ENCODE measurements at regions not wholly inside any gene's neighbourhood (a gene's known extent, or its start where the extent isn't known, plus 50 kb on each side); places are given as distances from the start of the nearest gene placed in this dataset.

- H2AFZ ChIP-seq (ENCODE audit: low read depth, low read length, severe bottlenecking) = no peak overlapping the region
- H3K27ac ChIP-seq (ENCODE audit: low read depth, low read length) = no peak overlapping the region
- H3K79me2 ChIP-seq (ENCODE audit: insufficient read depth, low read length) = no peaks in the 10 kb centered on the region
- H3F3A ChIP-seq (ENCODE audit: insufficient read depth) = no peaks in the 10 kb centered on the region
- no peak overlapping the region for H3K4me3 ChIP-seq (ENCODE audit: insufficient read depth, low read length, poor library complexity, severe bottlenecking)
- H4K20me1 ChIP-seq (ENCODE audit: low read depth, low read length) = no peaks in the 10 kb centered on the region
- TF ChIP-seq, protein P1, sequence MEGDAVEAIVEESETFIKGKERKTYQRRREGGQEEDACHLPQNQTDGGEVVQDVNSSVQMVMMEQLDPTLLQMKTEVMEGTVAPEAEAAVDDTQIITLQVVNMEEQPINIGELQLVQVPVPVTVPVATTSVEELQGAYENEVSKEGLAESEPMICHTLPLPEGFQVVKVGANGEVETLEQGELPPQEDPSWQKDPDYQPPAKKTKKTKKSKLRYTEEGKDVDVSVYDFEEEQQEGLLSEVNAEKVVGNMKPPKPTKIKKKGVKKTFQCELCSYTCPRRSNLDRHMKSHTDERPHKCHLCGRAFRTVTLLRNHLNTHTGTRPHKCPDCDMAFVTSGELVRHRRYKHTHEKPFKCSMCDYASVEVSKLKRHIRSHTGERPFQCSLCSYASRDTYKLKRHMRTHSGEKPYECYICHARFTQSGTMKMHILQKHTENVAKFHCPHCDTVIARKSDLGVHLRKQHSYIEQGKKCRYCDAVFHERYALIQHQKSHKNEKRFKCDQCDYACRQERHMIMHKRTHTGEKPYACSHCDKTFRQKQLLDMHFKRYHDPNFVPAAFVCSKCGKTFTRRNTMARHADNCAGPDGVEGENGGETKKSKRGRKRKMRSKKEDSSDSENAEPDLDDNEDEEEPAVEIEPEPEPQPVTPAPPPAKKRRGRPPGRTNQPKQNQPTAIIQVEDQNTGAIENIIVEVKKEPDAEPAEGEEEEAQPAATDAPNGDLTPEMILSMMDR (IDR thresholded peaks at IDR 0.05; ENCODE audit: insufficient read depth, low read length, poor library complexity, severe bottlenecking) = no peak
- TF ChIP-seq EZH2phosphoT487 (conservative IDR thresholded peaks at IDR 0.05; ENCODE audit: low read length) = no peak
- H3K36me3 ChIP-seq (ENCODE audit: low read length) = no peaks in the 10 kb centered on the region
- H3K9ac ChIP-seq (ENCODE audit: low read length) = no peak overlapping the region
- no peak overlapping the region for H3K4me2 ChIP-seq (ENCODE audit: low read depth, low read length, poor library complexity, severe bottlenecking)
- no peaks in the 10 kb centered on the region for H3K9me2 ChIP-seq (replicated peaks; ENCODE audit: insufficient read depth, low read length)
- no peaks in the 10 kb centered on the region for H3K27me3 ChIP-seq (ENCODE audit: low read length)
- no peaks in the 10 kb centered on the region for H3K9me3 ChIP-seq (ENCODE audit: insufficient read depth, low read length)
Measured at GRCh38 chrX:121585626-121586025, 538.2 kb downstream of the GLUD2 start.

- H3K9me3 ChIP-seq (ENCODE audit: insufficient read depth, low read length) = no peaks in the 10 kb centered on the region
- no peak overlapping the region for H2AFZ ChIP-seq (ENCODE audit: low read depth, low read length, severe bottlenecking)
- H3K4me2 ChIP-seq (ENCODE audit: low read depth, low read length, poor library complexity, severe bottlenecking) = no peak overlapping the region
- H4K20me1 ChIP-seq (ENCODE audit: low read depth, low read length) = no peaks in the 10 kb centered on the region
- H3K27ac ChIP-seq (ENCODE audit: low read depth, low read length) = no peak overlapping the region
- no peaks in the 10 kb centered on the region for H3K27me3 ChIP-seq (ENCODE audit: low read length)
- TF ChIP-seq EZH2phosphoT487 (conservative IDR thresholded peaks at IDR 0.05; ENCODE audit: low read length) = no peak
- TF ChIP-seq, protein P1 (IDR thresholded peaks at IDR 0.05; ENCODE audit: insufficient read depth, low read length, poor library complexity, severe bottlenecking) = no peak
- no peaks in the 10 kb centered on the region for H3K36me3 ChIP-seq (ENCODE audit: low read length)
- no peaks in the 10 kb centered on the region for H3F3A ChIP-seq (ENCODE audit: insufficient read depth)
- no peaks in the 10 kb centered on the region for H3K79me2 ChIP-seq (ENCODE audit: insufficient read depth, low read length)
- no peak overlapping the region for H3K4me3 ChIP-seq (ENCODE audit: insufficient read depth, low read length, poor library complexity, severe bottlenecking)
- no peaks in the 10 kb centered on the region for H3K9me2 ChIP-seq (replicated peaks; ENCODE audit: insufficient read depth, low read length)
- no peak overlapping the region for H3K9ac ChIP-seq (ENCODE audit: low read length)
Measured at GRCh38 chrX:121592884-121593283, 545.5 kb downstream of the GLUD2 start.

GRCh38 chrX:121598356-121598755 is 550.9 kb downstream of the GLUD2 start:
- no peaks in the 10 kb centered on the region for H3K9me3 ChIP-seq (ENCODE audit: insufficient read depth, low read length)
- H3K27ac ChIP-seq (ENCODE audit: low read depth, low read length) = no peak overlapping the region
- H3K4me3 ChIP-seq (ENCODE audit: insufficient read depth, low read length, poor library complexity, severe bottlenecking) = no peak overlapping the region
- no peak for TF ChIP-seq EZH2phosphoT487 (conservative IDR thresholded peaks at IDR 0.05; ENCODE audit: low read length)
- TF ChIP-seq, protein P1 (IDR thresholded peaks at IDR 0.05; ENCODE audit: insufficient read depth, low read length, poor library complexity, severe bottlenecking) = no peak
- H3K9ac ChIP-seq (ENCODE audit: low read length) = no peak overlapping the region
- H2AFZ ChIP-seq (ENCODE audit: low read depth, low read length, severe bottlenecking) = no peak overlapping the region
- no peaks in the 10 kb centered on the region for H3K79me2 ChIP-seq (ENCODE audit: insufficient read depth, low read length)
- H3K27me3 ChIP-seq (ENCODE audit: low read length) = no peaks in the 10 kb centered on the region
- no peaks in the 10 kb centered on the region for H3K36me3 ChIP-seq (ENCODE audit: low read length)
- H3F3A ChIP-seq (ENCODE audit: insufficient read depth) = no peaks in the 10 kb centered on the region
- H3K9me2 ChIP-seq (replicated peaks; ENCODE audit: insufficient read depth, low read length) = no peaks in the 10 kb centered on the region
- H4K20me1 ChIP-seq (ENCODE audit: low read depth, low read length) = no peaks in the 10 kb centered on the region
- no peak overlapping the region for H3K4me2 ChIP-seq (ENCODE audit: low read depth, low read length, poor library complexity, severe bottlenecking)
